Psoas muscle (tissue), 7 donors: ENCODE measurements at regions not wholly inside any gene's neighbourhood (a gene's known extent, or its start where the extent isn't known, plus 50 kb on each side); places are given as distances from the start of the nearest gene placed in this dataset.

Experiments used
- ATAC-seq, 4 donors: fragments of 200-7000 bp; cut with Tn5 transposase; one replicate each; pipeline ENCODE4 v1.9.1; 2020; ENCODE audit warnings: moderate library complexity in 3 of 4, mild to moderate bottlenecking in 2 of 4
- DNase-seq, 2 donors: peaks; one replicate each; pipeline ENCODE4 v3.0.0-alpha.2; 2020
- H3K27ac ChIP-seq: fragments of 200-600 bp; one replicate; pipeline ENCODE4 v1.8.0; 2022
- H3K27me3 ChIP-seq, 3 donors: fragments of 200-600 bp in 1 of 3; one replicate each; pipeline versions ENCODE4 v1.6.1 to v1.8.0; 2013 to 2022; ENCODE audit warnings: low read length in 2 of 3, mild to moderate bottlenecking in 2 of 3, moderate library complexity in 1 of 3; ENCODE audit not compliant: insufficient read depth in 3 of 3
- H3K36me3 ChIP-seq, 2 donors: fragments of 200-600 bp in 1 of 2; one replicate each; pipeline versions ENCODE4 v1.6.1 to v1.8.0; 2013 to 2022; ENCODE audit warnings: low read depth in 1 of 2, mild to moderate bottlenecking in 1 of 2, moderate library complexity in 1 of 2; ENCODE audit not compliant: insufficient read depth in 1 of 2
- H3K4me1 ChIP-seq: fragments of 200-600 bp; one replicate; pipeline ENCODE4 v1.8.0; 2022
- H3K4me3 ChIP-seq: fragments of 200-600 bp; one replicate; pipeline ENCODE4 v1.8.0; 2022; ENCODE audit warnings: mild to moderate bottlenecking
- H3K9me3 ChIP-seq: fragments of 200-600 bp; one replicate; pipeline ENCODE4 v1.8.0; 2022
- CTCF ChIP-seq: fragments of 200-600 bp; IDR thresholded peaks from one replicate; pipeline ENCODE4 v1.8.0; 2022; ENCODE audit warnings: antibody characterized with exemption
- WGBS, 3 donors: extraction: QIAGEN DNeasy Blood & Tissue Kit; methylation state at CpG; one replicate each; pipeline versions ENCODE4 v1.1.6 to v1.1.7; 2013; 5-methylcytosine and 5-hydroxymethylcytosine counted together
- intact Hi-C, 2 donors: fragments of 100-400 bp; cut with DNase I; formaldehyde crosslinking; loops; one replicate each; pipeline versions ENCODE4 v1.11.0 to v1.14.2; 2022
- donor health status: healthy with polysubstance abuse.
- donor health status: DM: no; HTN: no; CAD: no; lungs with moderate emphysema.
- donor health status: Bipolar disorder and iron deficiency.
- donor health status: healthy.
- donor health status: DM: yes; HTN: yes; CAD: no.
- donor health status: DM: no; HTN: no; CAD: no.
- donor health status: DM: yes; HTN: yes; CAD: no.

GRCh38 chr13:88729605-88730004 lies 1058.4 kb downstream of the SLITRK5 start:
- Histone ChIP-seq H3K4me1 (no peaks in the 10 kb centered on the region), H3K27me3 (no peaks in the 10 kb centered on the region), H3K9me3 (no peaks in the 10 kb centered on the region), H3K4me3 (no peak overlapping the region), H3K27ac (no peak overlapping the region), H3K36me3 (no peaks in the 10 kb centered on the region)
- DNase-seq (no peak), ATAC-seq (no peak)
- 81 to 87% (median 82%) methylated on average over 3 of the region's 3 CpGs for WGBS, 3 donors
- no peak for TF ChIP-seq CTCF
- intact Hi-C loops, result no loop called here

DNA sequence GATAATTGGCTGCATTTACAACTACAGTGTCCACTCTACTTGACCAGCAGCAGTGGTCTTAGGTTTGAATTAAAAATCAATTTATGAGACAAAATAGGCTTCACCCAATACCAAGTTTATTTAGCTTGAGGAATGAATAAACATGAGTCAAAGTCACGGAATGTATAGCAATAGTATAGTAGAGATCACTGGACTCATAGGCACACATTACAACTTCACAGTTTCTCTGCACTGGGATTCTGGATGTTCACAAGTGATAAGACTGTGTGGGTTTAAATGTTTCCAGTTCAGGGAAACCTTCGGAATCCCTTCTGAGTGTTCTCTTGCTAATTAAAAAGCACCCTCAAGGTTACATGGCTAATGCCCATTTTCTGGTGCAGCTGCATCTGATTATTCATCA lies 1064.9 kb downstream of the SLITRK5 start:
- H3K36me3 ChIP-seq, result no peaks in the 10 kb centered on the region
- TF ChIP-seq CTCF, result no peak
- H3K9me3 ChIP-seq, result no peaks in the 10 kb centered on the region
- no peak overlapping the region for H3K27ac ChIP-seq
- no peak for DNase-seq
- ATAC-seq, result no peak
- WGBS, 3 donors, result 70 to 76% (median 72%) methylated on average over 2 of the region's 2 CpGs
- intact Hi-C loops, result no loop called here
- no peaks in the 10 kb centered on the region for H3K27me3 ChIP-seq
- H3K4me1 ChIP-seq, result no peaks in the 10 kb centered on the region
- H3K4me3 ChIP-seq, result no peak overlapping the region

DNA sequence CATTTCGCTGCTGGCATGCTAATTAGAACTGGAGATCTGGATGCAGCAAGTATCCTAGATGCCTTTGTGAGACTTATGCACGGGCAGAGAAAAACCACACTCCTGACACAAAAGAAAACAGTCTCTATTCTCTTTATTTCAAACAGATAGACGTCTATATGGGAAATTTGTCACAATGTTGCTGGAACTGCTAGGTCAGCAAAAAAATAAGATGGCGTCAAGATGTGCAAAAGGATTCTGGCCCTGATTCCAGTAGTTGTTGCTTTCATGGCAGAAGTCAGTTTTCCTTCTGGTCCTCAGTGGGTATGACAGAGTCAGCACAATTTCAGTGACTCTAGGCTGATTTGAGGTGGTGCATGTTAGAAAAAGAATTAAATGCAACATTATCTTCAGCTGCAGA lies 1068.0 kb downstream of the SLITRK5 start:
- no peaks in the 10 kb centered on the region for H3K36me3 ChIP-seq
- H3K4me1 ChIP-seq, result no peaks in the 10 kb centered on the region
- H3K27me3 ChIP-seq, result no peaks in the 10 kb centered on the region
- no peak overlapping the region for H3K27ac ChIP-seq
- no peak for TF ChIP-seq CTCF
- no peak overlapping the region for H3K4me3 ChIP-seq
- WGBS, 3 donors, result 84 to 88% (median 85%) methylated on average over 4 of the region's 4 CpGs
- no peak for DNase-seq
- ATAC-seq, result no peak
- no peaks in the 10 kb centered on the region for H3K9me3 ChIP-seq
- intact Hi-C loops, result no loop called here

- TF ChIP-seq CTCF, result no peak
- Histone ChIP-seq H3K4me1 (no peaks in the 10 kb centered on the region), H3K4me3 (no peak overlapping the region), H3K36me3 (no peaks in the 10 kb centered on the region), H3K27me3 (no peaks in the 10 kb centered on the region), H3K27ac (no peak overlapping the region), H3K9me3 (no peaks in the 10 kb centered on the region)
- ATAC-seq, result no peak
- intact Hi-C loops, result no loop called here
- DNase-seq, result no peak
These were observed 1073.1 kb downstream of the SLITRK5 start for GRCh38 chr13:88744289-88744688.

DNA sequence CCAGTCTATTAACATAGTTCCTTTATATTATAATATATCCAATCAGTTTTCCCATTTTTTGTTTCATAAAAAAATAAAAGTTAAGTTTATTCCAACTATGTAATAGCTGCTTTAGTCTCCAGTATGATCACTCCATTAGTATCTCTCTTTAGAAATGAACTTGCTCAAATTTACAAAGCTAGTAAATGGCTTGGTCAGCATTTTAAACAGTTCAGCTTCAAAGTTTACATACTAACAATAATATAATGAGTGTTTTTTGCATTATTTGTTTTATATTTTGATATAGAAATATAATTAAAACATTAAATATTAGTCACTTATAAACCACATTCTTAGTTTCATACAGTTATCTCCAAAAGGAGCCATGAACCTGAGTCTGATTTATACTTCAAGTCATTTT lies 1073.8 kb downstream of the SLITRK5 start:
- no peaks in the 10 kb centered on the region for H3K4me1 ChIP-seq
- intact Hi-C loops, result no loop called here
- ATAC-seq (no peak), DNase-seq (no peak)
- no peak for TF ChIP-seq CTCF
- H3K27ac ChIP-seq, result no peak overlapping the region
- no peaks in the 10 kb centered on the region for H3K27me3 ChIP-seq
- no peak overlapping the region for H3K4me3 ChIP-seq
- H3K9me3 ChIP-seq, result no peaks in the 10 kb centered on the region
- H3K36me3 ChIP-seq, result no peaks in the 10 kb centered on the region
